CD14-positive monocyte (primary cell): ENCODE measurements at regions not wholly inside any gene's neighbourhood (a gene's known extent, or its start where the extent isn't known, plus 50 kb on each side); places are given as distances from the start of the nearest gene placed in this dataset.

ENCODE experiments used
- DNase-seq, 3 donors: peaks; one replicate each; pipeline ENCODE4 v3.0.0-alpha.2; 2011 to 2022
- H2AFZ ChIP-seq: 2 replicates; pipeline ENCODE4 v1.6.0; 2012; ENCODE audit warnings: mild to moderate bottlenecking, low read depth, low read length, inconsistent platforms; ENCODE audit not compliant: insufficient read depth, poor library complexity, severe bottlenecking
- H3K27ac ChIP-seq, 2 donors: 1 replicate in 1 of 2; 2 replicates in 1 of 2; pipeline ENCODE4 v1.5.1; 2012 to 2013; ENCODE audit warnings: low read length in 2 of 2, control low read depth in 1 of 2, inconsistent platforms in 1 of 2, low read depth in 1 of 2, mild to moderate bottlenecking in 1 of 2
- H3K27me3 ChIP-seq, 2 donors: one replicate each; pipeline versions ENCODE4 v1.6.0 to v1.6.1; 2011 to 2013; ENCODE audit warnings: low read length in 2 of 2; ENCODE audit not compliant: control insufficient read depth in 2 of 2, insufficient read depth in 2 of 2
- H3K36me3 ChIP-seq, 2 donors: replicated peaks in 1 of 2; 1 replicate in 1 of 2; 2 replicates in 1 of 2; pipeline versions ENCODE4 v1.5.1 to v1.6.1; 2012 to 2013; ENCODE audit warnings: low read length in 2 of 2, control low read depth in 1 of 2, inconsistent platforms in 1 of 2, mild to moderate bottlenecking in 1 of 2; ENCODE audit not compliant: insufficient read depth in 2 of 2, control insufficient read depth in 1 of 2
- H3K4me1 ChIP-seq, 2 donors: 1 replicate in 1 of 2; 2 replicates in 1 of 2; pipeline versions ENCODE4 v1.5.1 to v1.6.1; 2012 to 2013; ENCODE audit warnings: low read length in 2 of 2, control low read depth in 1 of 2, inconsistent platforms in 1 of 2, mild to moderate bottlenecking in 1 of 2, moderate library complexity in 1 of 2; ENCODE audit not compliant: insufficient read depth in 2 of 2, control insufficient read depth in 1 of 2
- H3K4me2 ChIP-seq: replicated peaks from 2 replicates; pipeline ENCODE3; 2012; ENCODE audit warnings: low read length, moderate library complexity, mild to moderate bottlenecking; ENCODE audit not compliant: poor library complexity, severe bottlenecking; ENCODE audit errors: extremely low read depth
- H3K4me3 ChIP-seq, 3 experiments: fragments of 200-600 bp in 1 of 3; sonication (generic) in 1 of 3; replicated peaks in 1 of 3; 1 replicate in 2 of 3; 2 replicates in 1 of 3; pipeline ENCODE4 v1.5.1; 2011 to 2013; ENCODE audit warnings: low read length in 3 of 3, mild to moderate bottlenecking in 3 of 3, control low read depth in 2 of 3, low read depth in 2 of 3, inconsistent platforms in 1 of 3, moderate library complexity in 1 of 3
- H3K79me2 ChIP-seq: 2 replicates; pipeline ENCODE4 v1.6.0; 2012; ENCODE audit warnings: mild to moderate bottlenecking, control low read depth, inconsistent platforms, low read length, moderate library complexity; ENCODE audit not compliant: insufficient read depth
- H3K9ac ChIP-seq: 2 replicates; pipeline ENCODE4 v1.6.0; 2017; ENCODE audit warnings: low read length, mild to moderate bottlenecking; ENCODE audit not compliant: insufficient read depth, poor library complexity, severe bottlenecking
- H3K9me3 ChIP-seq, 2 donors: replicated peaks in 1 of 2; 1 replicate in 1 of 2; 2 replicates in 1 of 2; pipeline versions ENCODE4 v1.5.1 to v1.6.1; 2012 to 2013; ENCODE audit warnings: low read length in 2 of 2, control low read depth in 1 of 2; ENCODE audit not compliant: control insufficient read depth in 1 of 2, insufficient read depth in 1 of 2
- H4K20me1 ChIP-seq: 2 replicates; pipeline ENCODE4 v1.6.0; 2012; ENCODE audit warnings: mild to moderate bottlenecking, low read length, control low read depth, moderate library complexity; ENCODE audit not compliant: insufficient read depth
- H3K27ac Mint-ChIP-seq, 7 donors: one replicate each; pipeline ENCODE4 v1.8.0; 2020; ENCODE audit warnings: mild to moderate bottlenecking in 7 of 7, mixed read lengths in 7 of 7, moderate library complexity in 6 of 7, inconsistent platforms in 2 of 7
- H3K27me3 Mint-ChIP-seq, 3 donors: one replicate each; pipeline ENCODE4 v1.8.0; 2021 to 2022; ENCODE audit warnings: low read depth in 3 of 3, mild to moderate bottlenecking in 3 of 3, mixed read lengths in 3 of 3, moderate library complexity in 3 of 3, inconsistent platforms in 1 of 3
- H3K36me3 Mint-ChIP-seq, 2 donors: one replicate each; pipeline ENCODE4 v1.8.0; 2020; ENCODE audit warnings: mixed read lengths in 2 of 2, inconsistent platforms in 1 of 2, mild to moderate bottlenecking in 1 of 2
- H3K4me1 Mint-ChIP-seq: one replicate; pipeline ENCODE4 v1.8.0; 2020; ENCODE audit warnings: mild to moderate bottlenecking, mixed read lengths
- H3K4me3 Mint-ChIP-seq, 2 donors: one replicate each; pipeline ENCODE4 v1.8.0; 2020; ENCODE audit warnings: mild to moderate bottlenecking in 2 of 2, mixed read lengths in 2 of 2, moderate library complexity in 1 of 2
- H3K9me3 Mint-ChIP-seq, 7 donors: one replicate each; pipeline ENCODE4 v1.8.0; 2020 to 2022; ENCODE audit warnings: mixed read lengths in 7 of 7, mild to moderate bottlenecking in 6 of 7, moderate library complexity in 6 of 7, inconsistent platforms in 2 of 7
- WGBS: methylation state at CpG from one replicate; pipeline ENCODE4 v1.1.5; 2013; ENCODE audit warnings: missing lambda C conversion rate; ENCODE audit not compliant: insufficient coverage; 5-methylcytosine and 5-hydroxymethylcytosine counted together
- intact Hi-C, 2 donors: fragments of 100-400 bp; cut with micrococcal nuclease; formaldehyde crosslinking; loops; one replicate each; pipeline versions ENCODE4 v1.15.0 to v1.15.1; 2023
- TF ChIP-seq, protein P1 (sequence below): fragments of 200-600 bp; IDR thresholded peaks from one replicate; pipeline ENCODE4 v1.8.0; 2022; ENCODE audit warnings: antibody characterized with exemption, mild to moderate bottlenecking

DNA sequence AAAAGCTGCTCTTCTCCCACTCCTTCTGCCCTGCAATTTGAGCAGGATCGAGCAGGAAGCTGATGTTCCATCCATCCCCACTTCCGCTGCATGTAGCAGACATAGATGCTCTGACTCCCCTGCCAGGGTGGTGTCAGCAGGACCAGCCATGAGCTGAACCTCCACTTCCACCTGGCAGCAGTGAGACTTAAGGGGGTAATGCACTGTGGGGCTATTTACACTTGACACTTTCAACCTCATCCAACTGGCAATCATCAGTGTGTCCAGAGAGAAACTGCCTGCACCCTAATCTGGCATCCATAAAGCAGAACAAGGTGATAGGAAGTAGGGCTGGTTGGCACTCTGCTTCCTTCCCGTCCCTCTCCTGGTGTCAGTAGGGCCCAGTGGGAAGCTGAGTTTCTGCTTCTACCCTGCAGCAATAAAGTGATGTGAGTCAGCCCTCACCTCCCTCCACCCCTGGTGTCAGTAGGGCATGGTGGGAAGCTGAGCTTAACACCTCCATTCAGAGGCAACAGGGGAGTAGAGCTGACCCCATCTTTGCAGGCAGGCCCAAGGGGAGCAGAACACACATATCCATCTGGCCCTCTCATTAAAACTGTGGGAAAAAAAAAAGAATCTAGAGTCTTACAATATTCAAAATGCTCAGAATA is 272.3 kb downstream of the PTPRU start:
- H3K4me2 ChIP-seq, result no peak overlapping the region
- DNase-seq, result no peak
- WGBS, result 89% methylated on average over 2 of the region's 3 CpGs
- no peak overlapping the region for H3K9ac ChIP-seq
- no peaks in the 10 kb centered on the region for H4K20me1 ChIP-seq
- no peaks in the 10 kb centered on the region for H3K36me3 Mint-ChIP-seq
- H3K27me3 Mint-ChIP-seq, result peaks cover 2 to 24% (median 9%) of the 10 kb centered on the region in 3 donors
- H3K4me1 Mint-ChIP-seq, result no peaks in the 10 kb centered on the region
- H2AFZ ChIP-seq, result no peak overlapping the region
- TF ChIP-seq, protein P1, sequence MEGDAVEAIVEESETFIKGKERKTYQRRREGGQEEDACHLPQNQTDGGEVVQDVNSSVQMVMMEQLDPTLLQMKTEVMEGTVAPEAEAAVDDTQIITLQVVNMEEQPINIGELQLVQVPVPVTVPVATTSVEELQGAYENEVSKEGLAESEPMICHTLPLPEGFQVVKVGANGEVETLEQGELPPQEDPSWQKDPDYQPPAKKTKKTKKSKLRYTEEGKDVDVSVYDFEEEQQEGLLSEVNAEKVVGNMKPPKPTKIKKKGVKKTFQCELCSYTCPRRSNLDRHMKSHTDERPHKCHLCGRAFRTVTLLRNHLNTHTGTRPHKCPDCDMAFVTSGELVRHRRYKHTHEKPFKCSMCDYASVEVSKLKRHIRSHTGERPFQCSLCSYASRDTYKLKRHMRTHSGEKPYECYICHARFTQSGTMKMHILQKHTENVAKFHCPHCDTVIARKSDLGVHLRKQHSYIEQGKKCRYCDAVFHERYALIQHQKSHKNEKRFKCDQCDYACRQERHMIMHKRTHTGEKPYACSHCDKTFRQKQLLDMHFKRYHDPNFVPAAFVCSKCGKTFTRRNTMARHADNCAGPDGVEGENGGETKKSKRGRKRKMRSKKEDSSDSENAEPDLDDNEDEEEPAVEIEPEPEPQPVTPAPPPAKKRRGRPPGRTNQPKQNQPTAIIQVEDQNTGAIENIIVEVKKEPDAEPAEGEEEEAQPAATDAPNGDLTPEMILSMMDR, result no peak
- H3K4me1 ChIP-seq, result no peaks in the 10 kb centered on the region
- no peaks in the 10 kb centered on the region for H3K27me3 ChIP-seq
- peaks cover 0 to 1% (median 0%) of the 10 kb centered on the region in 7 donors for H3K9me3 Mint-ChIP-seq
- no peaks in the 10 kb centered on the region for H3K9me3 ChIP-seq
- H3K79me2 ChIP-seq, result no peaks in the 10 kb centered on the region
- no peak overlapping the region for H3K4me3 ChIP-seq
- intact Hi-C loops, result no loop called here
- H3K4me3 Mint-ChIP-seq, result no peak overlapping the region
- H3K27ac ChIP-seq, result no peak overlapping the region
- H3K36me3 ChIP-seq, result no peaks in the 10 kb centered on the region
- peak overlapping the region in 1 of 7 donors; percentile 27 for H3K27ac Mint-ChIP-seq

DNA sequence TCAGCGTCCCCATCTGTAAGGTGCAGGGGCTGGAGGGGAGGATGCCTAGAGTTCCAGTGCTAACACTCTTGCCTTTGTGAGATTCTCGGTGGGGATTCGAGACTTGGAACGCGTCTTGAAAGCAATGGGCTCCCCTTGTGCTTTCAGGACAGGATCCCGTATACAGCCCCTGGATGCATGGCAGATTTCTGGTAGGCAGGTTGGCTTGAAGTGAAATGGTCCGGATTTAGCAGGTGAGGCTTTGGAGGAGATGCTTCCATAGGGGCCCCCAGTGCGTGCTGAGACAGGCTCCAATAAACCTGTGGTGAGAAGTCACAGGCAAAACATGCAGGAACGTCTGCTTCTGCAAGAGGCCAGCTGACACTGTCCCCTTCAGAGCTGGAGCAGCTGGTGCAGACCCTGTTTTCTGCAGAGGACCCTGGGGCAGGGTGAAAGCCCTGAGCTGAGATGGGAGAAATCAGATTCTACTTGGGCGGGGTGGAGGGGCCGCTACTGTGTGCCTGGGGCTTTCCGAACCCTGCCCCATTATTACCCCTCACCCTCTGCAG is 270.4 kb downstream of the PTPRU start:
- Histone ChIP-seq H2AFZ (no peak overlapping the region), H3K4me2 (no peak overlapping the region), H4K20me1 (no peaks in the 10 kb centered on the region), H3K27me3 (no peaks in the 10 kb centered on the region), H3K79me2 (no peaks in the 10 kb centered on the region), H3K4me1 (no peaks in the 10 kb centered on the region), H3K9me3 (no peaks in the 10 kb centered on the region), H3K4me3 (no peak overlapping the region), H3K27ac (no peak overlapping the region), H3K9ac (no peak overlapping the region), H3K36me3 (no peaks in the 10 kb centered on the region)
- Mint-ChIP-seq H3K36me3 (no peaks in the 10 kb centered on the region), H3K9me3 (no peaks in the 10 kb centered on the region), H3K4me1 (no peaks in the 10 kb centered on the region), H3K4me3 (no peak overlapping the region), H3K27ac (no peak overlapping the region), H3K27me3 (peaks cover 7 to 21% (median 12%) of the 10 kb centered on the region in 3 donors)
- TF ChIP-seq, protein P1, result no peak
- 86% methylated on average over 10 of the region's 12 CpGs for WGBS
- DNase-seq, result no peak
- intact Hi-C loops, result no loop called here
